ENCODE measurements at regions not wholly inside any gene's neighbourhood (a gene's known extent, or its start where the extent isn't known, plus 50 kb on each side); places are given as distances from the start of the nearest gene placed in this dataset.

- Histone ChIP-seq H3K4me1 (replicated peaks in 1 of 4; ENCODE audit: control insufficient read depth in 3 of 4, insufficient read depth in 4 of 4, low read length in 3 of 4) (peaks cover 0 to 7% (median 2%) of the 10 kb centered on the region in 4 experiments; a peak in 4 of 7 replicates), H2BK5ac (ENCODE audit: low read depth, low read length) (no peak overlapping the region), H2AFZ (ENCODE audit: low read length) (no peak overlapping the region), H3K56ac (replicated peaks; ENCODE audit: insufficient read length, low read depth, low read length) (no peak overlapping the region), H3K9ac (replicated peaks in 1 of 4; ENCODE audit: extremely low read depth in 1 of 4, low read depth in 3 of 4, low read length in 3 of 4) (no peak overlapping the region), H2BK15ac (ENCODE audit: low read length) (no peak overlapping the region), H3K14ac (ENCODE audit: insufficient read length) (no peak overlapping the region), H4K8ac (ENCODE audit: extremely low read depth, insufficient read depth, low read length) (no peak overlapping the region), H3K4me3 (ENCODE audit: extremely low read depth in 1 of 4, insufficient read depth in 2 of 4, low read depth in 3 of 4, low read length in 4 of 4) (no peak overlapping the region), H2AK5ac (ENCODE audit: low read depth, low read length) (no peak overlapping the region), H3K4ac (replicated peaks; ENCODE audit: insufficient read length, low read depth, low read length) (no peak overlapping the region), H3K9me3 (ENCODE audit: insufficient read depth in 2 of 2, low read depth in 1 of 2, low read length in 1 of 2) (peaks cover 4 to 5% of the 10 kb centered on the region in 2 experiments; a peak in 2 of 4 replicates), H3K4me2 (ENCODE audit: insufficient read depth in 1 of 2, low read depth in 2 of 2, low read length in 2 of 2) (peak overlapping the region; percentile 13 to 36; a peak in 2 of 4 replicates), H3K79me2 (ENCODE audit: control insufficient read depth in 1 of 2, insufficient read depth in 2 of 2, low read length in 2 of 2) (no peaks in the 10 kb centered on the region), H3K23ac (ENCODE audit: insufficient read length) (no peak overlapping the region), H4K5ac (ENCODE audit: insufficient read length, low read depth, low read length) (no peak overlapping the region), H3K23me2 (ENCODE audit: low read depth, low read length) (no peaks in the 10 kb centered on the region), H4K91ac (replicated peaks; ENCODE audit: insufficient read length, low read length) (no peak overlapping the region), H2BK12ac (ENCODE audit: low read depth, low read length) (no peak overlapping the region), H3K18ac (ENCODE audit: extremely low read depth, low read length) (0 out of 2 replicates have a peak overlapping the region, but pooled peaks have one; percentile 56), H2BK20ac (ENCODE audit: low read length) (no peak overlapping the region), H4K20me1 (replicated peaks in 1 of 2; ENCODE audit: control insufficient read depth in 1 of 2, insufficient read depth in 2 of 2, low read length in 2 of 2) (no peaks in the 10 kb centered on the region), H3K27me3 (replicated peaks in 1 of 4; ENCODE audit: control insufficient read depth in 3 of 4, extremely low read depth in 1 of 4, insufficient read depth in 3 of 4, low read length in 3 of 4) (no peaks in the 10 kb centered on the region; a peak in 1 of 7 replicates), H3K79me1 (ENCODE audit: low read depth, low read length) (no peaks in the 10 kb centered on the region), H2BK120ac (replicated peaks; ENCODE audit: low read depth, low read length) (no peak overlapping the region), H3K36me3 (ENCODE audit: control insufficient read depth in 2 of 4, insufficient read depth in 4 of 4, low read length in 3 of 4) (no peaks in the 10 kb centered on the region), H3K27ac (ENCODE audit: low read depth, low read length) (no peak overlapping the region)
- CTCF ChIA-PET (ENCODE audit: partially characterized antibody), result interaction anchor here (0.7 to 1.6 kb wide), 8 partner anchors 14 to 162 kb away, joined by 3 to 4 read pairs (median 4); no protein-coding TSS in a partner anchor
- POLR2A ChIA-PET (ENCODE audit: partially characterized antibody), result interaction anchor here (0.5 kb wide), 1 partner anchor 11 kb away, joined by 3 read pairs; no protein-coding TSS in a partner anchor
- 55% methylated on average over 4 of the region's 4 CpGs; no CpG with 5 or more reads in 1 of the 2 experiments for WGBS, 2 experiments (ENCODE audit: extremely low coverage in 1 of 2, insufficient coverage in 1 of 2, insufficient read length in 1 of 2, insufficient replicate concordance in 2 of 2, low coverage in 1 of 2, low lambda C conversion rate in 2 of 2, missing lambda C conversion rate in 1 of 2)
- FAIRE-seq (no peak), DNase-seq (ENCODE audit: low read depth in 1 of 2, low spot score in 2 of 2) (no peak)
- no peak for TF ChIP-seq PHF8 (conservative IDR thresholded peaks at IDR 0.05; ENCODE audit: low read depth, low read length)
- no peak for TF ChIP-seq KDM4A (IDR thresholded peaks at IDR 0.05; ENCODE audit: low read depth, low read length, severe bottlenecking)
- no peak for TF ChIP-seq JUND (IDR thresholded peaks at IDR 0.05; ENCODE audit: low read length)
- no peak for TF ChIP-seq SIN3A (conservative IDR thresholded peaks at IDR 0.05 in 1 of 2, IDR thresholded peaks at IDR 0.05 in 1 of 2; ENCODE audit: low read depth in 1 of 2, low read length in 2 of 2)
- TF ChIP-seq, protein P1, sequence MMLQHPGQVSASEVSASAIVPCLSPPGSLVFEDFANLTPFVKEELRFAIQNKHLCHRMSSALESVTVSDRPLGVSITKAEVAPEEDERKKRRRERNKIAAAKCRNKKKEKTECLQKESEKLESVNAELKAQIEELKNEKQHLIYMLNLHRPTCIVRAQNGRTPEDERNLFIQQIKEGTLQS (IDR thresholded peaks at IDR 0.05; ENCODE audit: insufficient read depth, low read depth, low read length), result no peak
- TF ChIP-seq EZH2 (IDR thresholded peaks at IDR 0.05; ENCODE audit: low read depth, low read length, severe bottlenecking), result no peak
- no peak for TF ChIP-seq YY1 (IDR thresholded peaks at IDR 0.05; ENCODE audit: low read depth, low read length)
- TF ChIP-seq KDM5A (IDR thresholded peaks at IDR 0.05; ENCODE audit: low read length), result no peak
- no peak for TF ChIP-seq ZNF274 (IDR thresholded peaks at IDR 0.05; ENCODE audit: borderline replicate concordance, extremely low read depth, low read length)
- TF ChIP-seq CEBPB (IDR thresholded peaks at IDR 0.05; ENCODE audit: low read depth, low read length), result no peak
- TF ChIP-seq TEAD4 (IDR thresholded peaks at IDR 0.05; ENCODE audit: low read depth, low read length), result no peak
- no peak for TF ChIP-seq CREB1 (IDR thresholded peaks at IDR 0.05)
- TF ChIP-seq MAFK (IDR thresholded peaks at IDR 0.05; ENCODE audit: low read depth, low read length), result no peak
Measured at GRCh38 chr21:32965129-32965680, 60.5 kb upstream of the OLIG2 start.
